Stimulated activated CD8-positive, alpha-beta memory T cell treated with anti-CD3 and anti-CD28 coated beads, Interleukin-12 subunit alpha, Interleukin-12 subunit beta, amount 100 ng/mL, for 1 hour (primary cell): ENCODE measurements at regions not wholly inside any gene's neighbourhood (a gene's known extent, or its start where the extent isn't known, plus 50 kb on each side); places are given as distances from the start of the nearest gene placed in this dataset.
A peak's percentile ranks its signal among the peaks of the same experiment; 100 is the strongest.
"Not testable (repeated sequence)": the region's sequence is repeated elsewhere in the genome, so short reads cannot be mapped to it uniquely, and the experiment has no call there.

Experiments used
- DNase-seq: peaks from one replicate; pipeline ENCODE4 v3.0.0-alpha.2; 2020; ENCODE audit warnings: low read depth

DNA sequence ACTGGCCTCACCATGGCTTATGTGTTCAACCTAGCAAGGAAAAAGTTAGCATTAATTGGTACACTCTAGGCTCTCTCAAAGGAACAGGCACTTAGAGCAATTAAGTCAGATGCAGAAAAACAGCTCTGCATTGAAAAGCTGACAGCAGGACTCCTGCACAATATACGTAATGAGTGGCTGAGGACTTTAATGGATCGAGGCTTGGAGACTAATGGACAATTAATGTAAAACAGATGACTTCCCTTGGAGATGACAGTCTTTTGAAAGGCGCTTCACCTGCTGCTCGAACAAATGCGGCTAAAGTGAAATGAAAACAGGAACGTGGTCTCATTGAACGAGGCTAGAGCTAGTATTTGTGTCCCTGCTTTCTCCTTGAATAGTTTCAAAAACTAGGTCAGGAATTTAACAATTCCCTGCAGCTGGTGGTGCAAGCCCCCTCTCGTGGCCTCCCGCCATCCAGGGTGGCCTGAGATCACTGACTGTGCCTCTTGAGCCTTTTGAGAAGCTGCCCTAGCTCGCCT lies 137.1 kb downstream of the ELOVL4 start:
- no peak for DNase-seq

DNA sequence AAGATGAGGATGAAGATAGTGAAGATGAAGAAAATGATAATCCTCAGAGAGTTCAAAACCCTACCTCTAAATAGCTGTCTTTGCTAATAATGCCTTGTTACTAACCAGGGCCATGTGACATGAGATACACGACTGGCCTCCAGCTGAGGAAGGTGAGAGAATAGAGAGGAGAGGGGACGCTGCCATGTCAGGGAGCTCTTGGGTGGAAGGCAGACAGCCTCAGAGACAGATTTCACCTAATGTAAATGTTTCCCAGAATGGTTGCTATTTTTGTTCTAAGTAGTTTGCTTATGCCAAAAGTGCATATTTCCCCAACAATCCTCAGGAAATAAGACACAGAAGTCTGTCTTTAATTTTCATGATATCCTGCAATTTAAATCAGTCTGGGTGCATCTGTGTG lies 138.4 kb downstream of the ELOVL4 start:
- no peak for DNase-seq

DNA sequence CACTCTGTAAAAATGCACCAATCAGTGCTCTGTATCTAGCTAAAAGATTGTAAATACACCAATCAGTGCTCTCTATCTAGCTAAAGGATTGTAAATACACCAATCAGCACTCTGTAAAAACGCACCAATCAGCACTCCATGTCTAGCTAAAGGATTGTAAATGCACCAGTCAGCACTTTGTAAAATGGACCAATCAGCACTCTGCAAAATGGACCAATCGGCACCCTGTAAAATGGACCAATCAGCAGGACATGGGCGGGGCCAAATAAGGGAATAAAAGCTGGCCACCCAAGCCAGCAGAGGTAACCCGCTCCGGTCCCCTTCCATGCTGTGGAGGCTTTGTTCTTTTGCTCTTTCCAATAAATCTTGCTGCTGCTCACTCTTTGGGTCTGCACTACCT lies 140.7 kb downstream of the ELOVL4 start:
- not testable (repeated sequence) for DNase-seq

- no peak for DNase-seq
Measured at GRCh38 chr6:79804732-79805131, 142.6 kb downstream of the ELOVL4 start.

DNA sequence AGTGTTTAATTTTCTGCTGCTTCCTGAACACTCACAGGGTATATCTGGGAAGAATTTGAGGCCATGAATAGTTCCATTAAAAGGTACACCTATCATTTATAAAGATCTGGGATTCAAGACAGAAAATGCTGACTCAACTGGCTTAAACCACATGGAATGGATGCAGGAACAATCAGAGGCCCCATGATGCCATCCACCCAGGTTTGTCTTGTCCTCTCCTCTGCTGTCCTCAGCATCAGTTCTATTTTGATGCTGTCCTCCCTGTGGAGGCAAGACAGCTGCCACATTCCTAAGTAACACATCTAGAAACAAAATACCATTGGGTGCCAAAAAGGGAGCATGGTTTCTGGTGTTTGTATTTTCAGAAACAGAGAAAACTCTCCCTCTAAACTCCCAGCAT lies 143.4 kb downstream of the ELOVL4 start:
- no peak for DNase-seq

GRCh38 chr6:79802657-79803300 lies 144.6 kb downstream of the ELOVL4 start:
- DNase-seq: no peak

DNA sequence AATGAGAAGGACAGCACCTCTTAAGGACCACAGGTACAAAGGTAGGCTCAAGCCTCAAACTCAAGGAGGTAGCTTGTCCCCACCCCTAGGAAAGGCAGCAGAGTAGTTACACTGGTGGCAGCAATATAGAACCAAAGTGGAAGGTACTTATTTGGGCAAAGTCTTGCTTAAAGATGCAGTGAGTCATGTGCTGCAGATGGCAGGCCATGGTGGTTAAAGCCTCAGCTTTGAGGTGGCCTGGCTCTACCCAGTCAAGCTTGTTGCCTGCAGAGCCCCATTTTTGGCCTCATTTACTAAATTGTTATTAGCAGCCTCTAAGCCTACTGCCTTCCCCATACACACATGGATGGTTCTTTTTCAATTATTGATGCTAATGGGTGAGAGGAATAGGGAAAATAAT lies 146.0 kb downstream of the ELOVL4 start:
- no peak for DNase-seq

- no peak for DNase-seq
Measured at GRCh38 chr6:79798841-79799240, 148.5 kb downstream of the ELOVL4 start.

GRCh38 chr6:79797912-79798311 lies 149.4 kb downstream of the ELOVL4 start:
- no peak for DNase-seq

DNA sequence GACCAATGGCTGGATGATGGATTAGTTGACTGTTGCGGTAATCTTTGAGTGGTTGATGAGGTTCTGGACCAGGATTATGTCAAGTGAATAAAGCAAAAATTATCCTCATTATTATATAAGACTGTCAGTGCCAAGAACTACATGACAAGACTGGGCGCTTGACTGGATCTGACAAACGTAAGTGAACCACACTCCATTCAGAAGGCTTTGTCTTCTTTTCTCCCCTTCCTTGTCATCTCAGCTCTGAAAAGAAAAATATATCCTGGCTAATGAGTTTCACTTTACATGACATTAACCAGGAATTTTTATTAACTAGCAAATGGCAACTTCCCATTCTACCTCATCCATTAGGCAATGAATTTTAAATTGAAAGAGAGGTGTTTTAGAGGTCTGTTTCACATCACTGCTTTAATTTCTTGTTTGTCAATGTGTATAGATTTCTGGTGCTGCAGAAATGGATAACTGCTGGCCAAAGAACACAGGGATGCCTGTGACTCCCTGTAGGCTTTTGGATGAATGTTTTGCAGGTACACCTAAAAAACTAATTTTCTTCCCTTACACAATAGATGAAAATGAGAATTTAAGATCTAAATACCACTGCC lies 150.1 kb downstream of the ELOVL4 start:
- DNase-seq: no peak

DNA sequence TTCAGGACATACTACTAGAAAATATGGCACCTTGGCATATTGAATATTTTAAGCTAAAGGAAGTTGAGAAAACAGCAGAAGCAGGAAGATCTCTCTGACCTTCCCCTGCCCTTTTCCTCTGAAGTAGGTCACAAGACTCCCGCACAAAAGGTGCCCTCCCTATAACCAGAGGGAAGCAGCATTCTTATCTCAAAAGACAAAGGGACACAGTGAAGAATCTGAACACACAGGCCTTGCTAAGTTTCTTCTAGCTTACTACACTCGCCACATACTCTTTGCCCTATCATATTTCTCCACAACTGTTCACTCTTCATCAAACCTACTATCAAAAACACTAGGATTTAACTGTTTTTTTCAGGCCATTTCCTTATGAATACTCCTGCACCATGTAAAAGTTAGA lies 151.2 kb downstream of the ELOVL4 start:
- no peak for DNase-seq

- no peak for DNase-seq
Measured at GRCh38 chr6:79789896-79790295, 157.5 kb downstream of the ELOVL4 start.

GRCh38 chr6:79788756-79789155 lies 157.6 kb downstream of the SH3BGRL2 start:
- no peak for DNase-seq

GRCh38 chr6:79787626-79788025 lies 156.5 kb downstream of the SH3BGRL2 start:
- DNase-seq: no peak

GRCh38 chr6:79784395-79784753 lies 153.2 kb downstream of the SH3BGRL2 start:
- DNase-seq: no peak

GRCh38 chr6:79783670-79784394 lies 152.7 kb downstream of the SH3BGRL2 start:
- no peak for DNase-seq

- no peak for DNase-seq
Measured at GRCh38 chr6:79782792-79783580, 151.9 kb downstream of the SH3BGRL2 start.

DNA sequence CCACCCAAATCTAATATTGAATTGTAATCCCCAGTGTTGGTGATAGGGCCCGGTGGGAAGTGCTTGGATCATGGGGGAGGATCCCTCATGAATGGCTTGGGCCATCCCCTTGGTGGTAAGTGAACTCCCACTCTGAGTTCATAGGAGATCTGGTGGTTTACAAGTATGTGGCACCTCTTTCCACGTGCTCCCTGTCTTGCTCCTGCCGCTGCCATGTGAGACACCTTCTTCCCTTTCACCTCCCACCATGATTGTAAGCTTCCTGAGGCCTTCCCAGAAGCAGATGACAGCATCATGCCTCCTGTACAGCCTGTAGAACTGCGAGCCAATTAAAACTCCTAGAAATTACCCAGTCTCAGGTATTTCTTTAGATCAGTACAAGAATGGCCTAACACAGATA lies 150.8 kb downstream of the SH3BGRL2 start:
- DNase-seq: no peak

GRCh38 chr6:79780881-79781280 lies 149.8 kb downstream of the SH3BGRL2 start:
- no peak for DNase-seq

DNA sequence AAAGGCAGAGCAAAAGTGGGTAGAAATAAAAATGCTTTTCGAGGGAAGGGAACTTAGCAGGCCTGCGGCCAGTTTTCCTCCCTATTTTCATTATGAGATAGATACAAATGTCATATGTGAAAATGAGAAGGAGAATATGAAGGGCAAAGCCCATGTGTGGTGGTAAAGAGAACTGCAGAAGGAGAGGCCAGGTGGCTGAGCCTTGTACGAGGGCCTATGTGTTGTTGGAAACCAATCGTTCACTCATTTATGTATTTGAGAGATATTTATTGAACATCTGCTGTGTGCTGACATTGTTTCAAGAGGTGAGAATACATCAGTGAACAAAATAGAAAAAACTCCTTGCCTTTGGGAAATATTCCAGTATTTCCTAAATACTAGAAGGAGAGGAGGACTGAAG lies 147.7 kb downstream of the SH3BGRL2 start:
- no peak for DNase-seq

DNA sequence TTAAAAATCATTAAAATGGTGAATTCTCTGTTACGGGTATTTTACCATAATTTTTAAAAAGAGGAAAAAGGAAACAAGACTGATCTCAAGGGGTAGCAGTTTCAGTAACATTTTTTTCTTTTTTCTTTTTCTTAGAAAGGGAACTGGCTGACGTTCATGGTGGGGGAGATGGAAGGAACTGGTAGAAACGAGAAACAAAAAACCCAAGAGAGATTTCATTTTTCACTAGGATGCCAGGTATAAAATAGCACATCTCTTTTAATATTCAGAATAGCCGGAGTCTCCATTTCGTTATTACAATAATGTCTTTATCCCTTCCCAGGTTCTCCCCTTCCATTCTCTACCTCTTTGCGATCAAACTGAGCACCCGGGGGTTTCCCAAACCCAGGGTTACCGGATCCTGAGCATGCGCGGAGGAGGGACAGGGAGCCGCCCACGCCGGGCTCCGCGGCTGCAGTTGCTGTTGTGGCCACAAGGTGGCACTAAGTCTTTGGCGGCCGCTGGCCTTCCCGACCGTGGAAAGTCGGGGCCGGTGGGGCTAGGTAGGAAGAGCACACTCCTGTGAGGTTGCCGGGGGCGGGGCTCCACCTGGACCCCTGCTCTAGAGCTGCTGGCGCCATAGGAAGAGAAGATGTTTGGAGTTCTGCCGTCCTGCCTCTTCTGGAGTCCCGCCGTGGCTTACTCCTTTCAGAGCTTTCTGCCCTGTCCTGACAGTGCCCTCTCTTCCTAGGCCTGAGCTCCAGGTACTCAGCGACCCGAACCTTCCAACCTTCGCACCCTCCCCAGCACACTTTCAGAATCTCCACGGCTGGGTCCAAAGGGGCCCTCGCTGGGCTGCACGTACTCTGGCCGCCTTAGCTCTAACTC lies 146.8 kb downstream of the SH3BGRL2 start:
- peak; percentile 75 for DNase-seq

DNA sequence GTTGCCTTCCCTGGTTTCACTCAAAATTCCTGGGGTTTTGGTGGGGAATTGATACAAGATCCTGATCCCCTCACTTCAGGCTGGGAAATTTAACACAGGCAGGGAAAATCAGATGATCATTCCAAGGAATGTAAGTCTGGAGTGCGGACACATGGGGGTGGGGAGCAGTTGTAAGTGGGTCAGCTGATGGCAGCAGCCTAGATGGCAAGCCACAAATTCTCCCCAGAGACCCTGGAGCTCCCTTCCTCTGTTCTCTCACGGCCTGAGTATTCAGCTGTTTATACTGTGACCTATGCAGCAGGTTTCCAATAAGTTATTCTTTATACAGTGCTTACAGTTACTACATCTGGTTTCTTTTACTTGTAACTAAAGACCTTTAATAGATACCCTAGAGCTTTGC lies 144.9 kb downstream of the SH3BGRL2 start:
- DNase-seq: no peak
